GM10266 (cell line): ENCODE measurements at regions not wholly inside any gene's neighbourhood (a gene's known extent, or its start where the extent isn't known, plus 50 kb on each side); places are given as distances from the start of the nearest gene placed in this dataset.
"Not testable (repeated sequence)": the region's sequence is repeated elsewhere in the genome, so short reads cannot be mapped to it uniquely, and the experiment has no call there.

Source experiments
- DNase-seq: peaks from one replicate; pipeline ENCODE4 v3.0.0; 2012; ENCODE audit errors: extremely low spot score
- TF ChIP-seq, protein P1 (sequence below): IDR thresholded peaks from 2 replicates; pipeline ENCODE4 v1.5.1; 2012; ENCODE audit warnings: mild to moderate bottlenecking, low read depth; ENCODE audit not compliant: control insufficient read depth, insufficient read depth; ENCODE audit errors: missing control alignments

DNA sequence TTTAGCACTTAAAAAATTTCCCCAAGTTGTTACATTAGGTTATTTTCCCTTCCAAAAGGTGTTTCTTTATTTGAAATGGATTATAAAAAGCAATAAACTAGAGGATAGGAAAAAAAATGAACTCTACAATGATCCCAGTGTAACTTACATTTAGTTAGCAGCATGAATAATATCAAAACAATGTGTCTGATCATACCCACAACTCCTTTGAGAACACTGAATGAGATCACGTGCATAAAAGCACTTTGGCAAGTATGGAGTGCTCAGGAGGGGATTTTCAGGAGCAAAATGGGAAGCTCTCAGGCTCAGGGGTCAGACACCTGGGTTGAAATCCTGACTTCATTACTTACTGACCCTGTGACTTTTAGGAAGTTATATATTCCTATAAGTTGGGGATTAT, 369.7 kb upstream of the PROX1 start:
- TF ChIP-seq, protein P1, sequence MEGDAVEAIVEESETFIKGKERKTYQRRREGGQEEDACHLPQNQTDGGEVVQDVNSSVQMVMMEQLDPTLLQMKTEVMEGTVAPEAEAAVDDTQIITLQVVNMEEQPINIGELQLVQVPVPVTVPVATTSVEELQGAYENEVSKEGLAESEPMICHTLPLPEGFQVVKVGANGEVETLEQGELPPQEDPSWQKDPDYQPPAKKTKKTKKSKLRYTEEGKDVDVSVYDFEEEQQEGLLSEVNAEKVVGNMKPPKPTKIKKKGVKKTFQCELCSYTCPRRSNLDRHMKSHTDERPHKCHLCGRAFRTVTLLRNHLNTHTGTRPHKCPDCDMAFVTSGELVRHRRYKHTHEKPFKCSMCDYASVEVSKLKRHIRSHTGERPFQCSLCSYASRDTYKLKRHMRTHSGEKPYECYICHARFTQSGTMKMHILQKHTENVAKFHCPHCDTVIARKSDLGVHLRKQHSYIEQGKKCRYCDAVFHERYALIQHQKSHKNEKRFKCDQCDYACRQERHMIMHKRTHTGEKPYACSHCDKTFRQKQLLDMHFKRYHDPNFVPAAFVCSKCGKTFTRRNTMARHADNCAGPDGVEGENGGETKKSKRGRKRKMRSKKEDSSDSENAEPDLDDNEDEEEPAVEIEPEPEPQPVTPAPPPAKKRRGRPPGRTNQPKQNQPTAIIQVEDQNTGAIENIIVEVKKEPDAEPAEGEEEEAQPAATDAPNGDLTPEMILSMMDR = no peak
- DNase-seq = no peak

DNA sequence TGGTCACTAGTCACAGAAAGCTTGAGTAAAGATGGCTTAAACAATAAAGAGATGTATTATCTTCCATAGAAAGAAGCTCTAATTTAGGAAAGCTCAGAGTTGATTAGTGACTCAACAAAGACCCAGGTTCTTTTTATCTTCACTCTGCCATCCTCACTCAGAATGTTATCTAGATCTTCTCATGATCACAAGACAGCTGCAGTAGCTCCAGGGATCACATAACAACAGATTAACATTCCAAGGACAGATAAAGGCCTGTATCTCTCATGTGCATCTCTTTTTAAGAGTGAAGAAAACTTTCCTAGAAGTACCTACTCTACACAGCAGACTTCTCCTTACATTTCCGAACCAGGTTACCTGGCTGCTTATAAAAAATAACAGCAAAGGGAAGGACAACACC, 368.7 kb upstream of the PROX1 start:
- DNase-seq = no peak
- TF ChIP-seq, protein P1 = no peak

DNA sequence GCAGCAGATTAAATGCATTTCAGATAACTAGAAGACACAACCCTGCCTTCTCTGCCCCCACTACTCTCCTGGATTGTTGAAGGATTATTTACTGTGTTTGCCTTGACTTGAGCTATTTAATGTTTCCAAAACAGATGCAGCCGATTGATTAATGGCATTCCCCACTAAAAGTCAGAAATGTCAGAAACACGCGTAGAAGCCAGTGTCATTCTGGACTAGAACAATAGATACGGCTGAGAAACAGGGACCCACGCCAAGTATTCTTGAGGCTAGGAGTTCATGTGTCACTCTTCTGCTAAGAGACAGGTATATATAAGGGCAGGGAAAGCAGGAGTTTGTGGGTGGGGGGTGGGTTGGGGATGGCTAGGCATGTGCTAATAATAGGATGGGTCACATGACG, 366.7 kb upstream of the PROX1 start:
- TF ChIP-seq, protein P1 = no peak
- DNase-seq = no peak

DNA sequence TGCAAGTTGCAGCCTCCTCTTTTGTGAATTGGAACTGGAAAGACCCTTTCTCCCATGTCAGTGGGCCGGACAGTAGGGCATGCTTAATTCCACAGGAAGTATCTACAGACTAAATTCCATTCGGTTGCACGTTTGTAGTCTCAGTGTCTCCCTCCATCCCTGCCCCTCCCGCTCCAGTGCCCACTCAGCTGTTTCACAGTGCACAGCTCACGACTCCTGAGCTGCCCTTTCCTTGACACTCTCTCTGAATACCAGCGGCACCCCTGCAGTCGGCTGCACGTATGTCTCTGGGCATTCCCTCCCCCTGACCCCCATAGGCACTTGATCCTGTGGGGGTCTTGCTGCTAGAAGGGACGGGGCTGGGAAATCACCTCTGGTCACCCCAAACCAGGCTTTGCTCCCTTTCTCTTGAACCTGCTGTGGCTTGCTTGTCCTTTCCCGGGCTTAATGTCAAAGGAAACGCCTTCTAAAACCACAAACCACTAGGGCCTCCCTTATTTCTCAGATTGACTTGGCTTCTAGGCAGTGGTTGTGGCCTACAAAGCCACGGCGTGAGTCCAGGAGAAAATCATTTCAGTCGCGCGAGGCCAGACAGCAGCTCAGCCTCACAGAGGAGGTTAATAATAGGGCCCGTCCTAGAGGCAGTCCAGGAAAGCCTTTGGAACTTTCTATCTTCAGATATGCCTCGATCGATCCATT, 365.3 kb upstream of the PROX1 start:
- TF ChIP-seq, protein P1 = no peak
- no peak for DNase-seq

DNA sequence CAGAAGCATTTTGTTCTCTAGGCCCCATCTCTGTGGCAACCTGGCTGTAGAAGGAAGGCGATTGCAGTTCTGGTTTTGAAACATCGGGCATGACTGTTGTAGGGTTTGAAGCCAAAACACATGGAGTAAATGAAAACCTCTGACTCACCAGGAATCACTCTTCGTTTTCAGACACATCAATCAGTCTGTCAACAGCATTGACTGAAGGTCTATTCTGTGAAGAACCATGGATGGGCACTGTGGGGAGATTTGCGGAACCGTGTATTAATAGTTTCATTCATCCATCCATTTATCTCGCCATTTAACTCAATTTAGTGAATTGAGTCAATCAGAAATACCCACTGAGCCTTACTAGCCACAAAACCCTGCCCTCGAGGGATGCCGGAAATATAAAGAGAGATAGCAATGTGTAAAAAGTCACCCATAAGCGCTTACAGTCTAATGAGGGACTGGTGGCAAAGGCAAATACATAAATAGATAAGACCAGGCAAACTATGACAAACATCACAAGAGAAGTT, 364.6 kb upstream of the PROX1 start:
- no peak for DNase-seq
- TF ChIP-seq, protein P1 = no peak

DNA sequence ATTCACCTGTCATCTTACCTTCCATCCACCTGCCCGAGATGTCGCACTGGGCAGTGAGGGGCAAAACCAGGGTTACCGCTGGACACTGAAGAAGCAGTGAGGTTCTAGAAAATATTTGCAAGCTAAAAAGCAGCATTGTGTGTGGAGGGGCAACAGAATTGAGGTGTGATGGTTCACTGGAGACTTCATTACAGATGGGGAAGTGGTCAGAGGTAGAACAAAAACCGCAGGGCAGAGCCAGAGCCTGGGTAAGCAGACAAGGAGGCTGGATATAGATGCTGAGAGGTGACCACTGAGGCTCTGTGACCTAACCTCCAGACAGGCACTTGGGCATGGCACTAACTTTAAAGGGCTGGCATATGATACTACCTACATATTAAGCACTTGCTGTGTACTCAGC, 363.9 kb upstream of the PROX1 start:
- DNase-seq = no peak
- TF ChIP-seq, protein P1 = no peak

DNA sequence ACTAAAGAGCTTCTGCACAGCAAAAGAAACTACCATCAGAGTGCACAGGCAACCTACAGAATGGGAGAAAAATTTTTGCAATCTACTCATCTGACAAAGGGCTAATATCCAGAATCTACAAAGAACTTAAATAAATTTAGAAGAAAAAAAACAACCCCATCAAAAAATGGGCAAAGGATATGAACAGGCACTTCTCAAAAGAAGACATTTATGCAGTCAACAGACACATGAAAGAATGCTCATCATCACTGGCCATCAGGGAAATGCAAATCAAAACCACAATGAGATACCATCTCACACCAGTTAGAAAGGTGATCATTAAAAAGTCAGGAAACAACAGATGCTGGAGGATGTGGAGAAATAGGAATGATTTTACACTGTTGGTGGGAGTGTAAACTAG, 351.0 kb upstream of the PROX1 start:
- DNase-seq = not testable (repeated sequence)

DNA sequence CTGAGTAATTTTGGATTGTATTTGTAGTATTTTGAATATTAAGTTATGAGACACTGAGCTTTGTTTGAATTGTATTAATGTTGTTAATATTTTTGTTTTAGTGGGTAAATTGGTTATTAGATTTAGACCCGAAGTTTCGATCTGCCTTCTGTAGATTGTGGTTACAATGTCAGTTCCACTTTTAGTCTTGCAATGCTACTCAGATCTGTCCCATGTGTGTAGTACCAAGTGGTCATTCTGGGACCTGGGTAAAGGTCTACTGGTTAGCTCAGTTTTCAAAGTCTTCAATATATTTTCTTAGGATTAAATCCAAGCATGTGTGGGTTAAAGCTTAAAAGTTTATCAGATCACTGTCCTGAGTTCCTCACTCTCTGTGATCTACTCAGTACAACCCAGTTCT, 346.5 kb upstream of the PROX1 start:
- DNase-seq = no peak
- TF ChIP-seq, protein P1 = no peak
